Glomerular visceral epithelial cell (primary cell): ENCODE measurements at regions not wholly inside any gene's neighbourhood (a gene's known extent, or its start where the extent isn't known, plus 50 kb on each side); places are given as distances from the start of the nearest gene placed in this dataset.
"Not testable (repeated sequence)": the region's sequence is repeated elsewhere in the genome, so short reads cannot be mapped to it uniquely, and the experiment has no call there.

Experiments used
- DNase-seq: peaks from one replicate; pipeline ENCODE4 v3.0.0-alpha.2; 2016; ENCODE audit errors: extremely low spot score

DNA sequence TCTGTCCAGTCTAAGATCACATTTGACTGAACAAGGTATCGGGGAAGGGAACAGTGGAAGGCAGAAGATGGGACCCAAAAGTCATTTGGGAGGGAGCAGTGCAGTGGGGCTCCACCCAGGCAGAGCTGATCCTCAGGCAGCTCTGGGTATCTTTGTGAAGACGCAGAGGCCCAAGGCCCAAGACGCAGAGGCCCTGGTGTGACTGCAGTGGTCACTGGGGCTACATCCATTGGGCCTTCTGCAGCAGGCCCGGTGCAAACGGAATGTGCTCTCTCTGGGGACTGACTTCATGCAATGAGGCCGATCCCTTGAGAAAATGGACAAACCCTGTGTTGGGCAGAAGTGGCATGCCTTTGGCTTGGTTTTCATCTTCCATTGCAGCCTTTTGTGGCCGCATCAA is 463.4 kb upstream of the ZNF507 start:
- no peak for DNase-seq

DNA sequence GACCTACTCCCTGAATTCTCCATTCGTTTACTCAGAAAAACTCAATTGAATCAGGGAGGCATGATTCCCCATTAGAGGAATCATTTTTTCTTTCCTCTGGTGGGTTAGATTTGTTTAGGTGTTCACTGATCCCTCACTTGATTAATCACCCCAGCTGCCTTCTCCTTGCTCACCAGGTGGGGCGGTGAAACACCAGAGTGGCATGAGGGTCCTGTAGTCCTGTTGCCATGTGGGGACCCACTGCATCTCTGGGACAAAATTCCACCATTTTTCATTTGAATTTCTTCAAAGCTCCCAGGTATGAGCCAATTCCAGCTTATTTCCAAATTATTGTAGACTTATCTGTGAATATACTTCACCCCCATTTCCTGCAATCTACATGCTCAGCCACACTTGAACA is 462.7 kb upstream of the ZNF507 start:
- no peak for DNase-seq

- DNase-seq: no peak
Observed at GRCh38 chr19:31883296-31883990, 462.0 kb upstream of the ZNF507 start.

DNA sequence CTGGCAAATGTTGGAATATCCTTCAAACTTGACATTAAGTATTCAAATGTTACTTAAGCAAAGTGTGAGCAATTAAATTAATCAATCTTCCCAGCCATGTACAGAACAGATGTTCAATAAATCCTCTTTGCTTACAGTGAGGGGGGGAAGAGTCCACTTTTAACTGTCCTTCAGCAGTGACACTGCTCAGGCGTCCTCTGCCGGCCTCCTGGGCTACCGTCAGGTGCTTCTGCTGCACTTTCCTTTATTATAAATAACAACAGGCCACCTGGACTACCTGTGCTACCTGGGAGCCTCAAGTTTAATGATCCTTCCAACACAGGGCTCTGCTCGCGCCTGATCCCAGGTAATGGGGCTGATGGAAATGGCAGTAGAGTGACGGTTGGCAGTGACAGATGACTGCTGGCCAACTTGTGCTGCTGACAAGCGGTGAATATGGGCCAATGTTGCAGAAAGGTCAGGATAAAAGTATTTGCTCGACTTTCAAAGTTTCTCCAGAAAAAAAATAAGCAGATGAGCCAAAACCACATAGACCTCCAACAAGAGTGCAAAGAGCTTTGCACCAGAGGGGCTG is 460.0 kb upstream of the ZNF507 start:
- DNase-seq: no peak

- no peak for DNase-seq
Observed at GRCh38 chr19:31890230-31890629, 455.2 kb upstream of the ZNF507 start.

DNA sequence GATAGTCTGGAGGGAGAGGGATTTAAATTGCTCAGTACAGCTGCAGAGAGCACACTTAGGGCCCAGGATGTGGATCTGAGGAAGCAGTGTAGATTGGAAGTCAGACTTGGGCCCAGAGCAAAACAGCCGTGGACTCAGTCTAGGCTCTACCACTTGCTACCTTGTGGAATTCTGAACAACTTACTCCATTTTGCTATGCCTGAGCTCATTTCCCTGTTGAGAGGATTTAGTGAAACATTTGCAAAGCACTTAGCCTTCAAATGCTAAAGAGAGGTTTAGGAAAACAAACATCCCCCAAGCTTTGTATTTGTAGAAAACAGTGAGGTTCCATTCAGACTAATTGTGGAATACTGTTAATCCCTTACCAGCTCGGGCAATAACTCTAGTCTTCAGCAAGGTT is 453.4 kb upstream of the ZNF507 start:
- DNase-seq: no peak

DNA sequence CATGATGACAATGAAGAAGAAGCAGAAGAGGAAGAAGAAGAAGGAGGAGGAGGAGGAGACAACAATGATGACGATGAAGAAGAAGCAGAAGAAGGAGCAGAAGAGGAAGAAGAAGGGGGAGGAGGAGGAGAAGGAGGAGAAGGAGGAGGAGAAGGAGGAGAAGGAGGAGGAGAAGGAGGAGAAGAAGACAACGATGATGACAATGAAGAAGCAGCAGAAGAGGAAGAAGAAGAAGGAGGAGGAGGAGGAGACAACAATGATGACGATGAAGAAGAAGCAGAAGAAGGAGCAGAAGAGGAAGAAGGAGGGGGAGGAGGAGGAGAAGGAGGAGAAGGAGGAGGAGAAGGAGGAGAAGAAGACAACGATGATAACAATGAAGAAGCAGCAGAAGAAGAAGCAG is 451.9 kb upstream of the ZNF507 start:
- not testable (repeated sequence) for DNase-seq

DNA sequence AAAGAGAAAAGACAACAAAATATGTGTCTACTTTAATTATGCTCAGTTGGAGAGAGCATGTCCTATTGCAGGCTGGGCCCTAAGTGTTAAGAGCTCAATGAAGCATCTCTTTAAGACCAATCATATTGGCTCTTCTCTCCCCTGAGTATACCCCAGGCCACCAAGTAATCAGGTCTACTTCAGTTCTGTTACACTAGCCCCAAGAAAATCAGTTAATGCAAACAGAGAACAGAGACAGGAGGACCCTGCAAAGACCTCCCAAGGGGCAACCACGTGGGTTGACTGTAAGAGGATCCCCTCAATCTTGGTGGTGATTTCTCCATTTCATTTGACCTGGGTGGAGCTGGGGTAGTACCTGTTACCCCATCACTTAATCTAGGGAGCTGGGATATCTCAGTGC is 451.0 kb upstream of the ZNF507 start:
- DNase-seq: no peak

DNA sequence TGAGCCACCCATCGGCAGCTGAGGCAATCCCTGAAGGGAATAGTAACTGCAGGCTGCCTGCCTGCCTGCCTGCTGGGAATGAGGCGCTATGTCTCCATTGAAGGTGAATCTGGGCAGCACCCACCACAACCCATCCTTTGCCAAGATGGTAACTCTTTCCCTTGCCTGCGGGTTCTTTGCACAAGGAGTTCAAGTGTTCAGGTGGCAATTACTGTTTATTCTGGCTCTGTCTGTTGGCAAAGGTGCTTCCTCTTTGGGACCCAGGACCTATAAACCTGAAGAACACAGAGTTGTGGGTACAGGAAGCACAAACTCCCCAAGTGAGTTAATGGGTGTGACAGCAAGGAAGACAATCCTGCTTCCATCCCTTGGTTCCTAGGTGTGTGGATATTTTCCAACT is 448.1 kb upstream of the ZNF507 start:
- no peak for DNase-seq

DNA sequence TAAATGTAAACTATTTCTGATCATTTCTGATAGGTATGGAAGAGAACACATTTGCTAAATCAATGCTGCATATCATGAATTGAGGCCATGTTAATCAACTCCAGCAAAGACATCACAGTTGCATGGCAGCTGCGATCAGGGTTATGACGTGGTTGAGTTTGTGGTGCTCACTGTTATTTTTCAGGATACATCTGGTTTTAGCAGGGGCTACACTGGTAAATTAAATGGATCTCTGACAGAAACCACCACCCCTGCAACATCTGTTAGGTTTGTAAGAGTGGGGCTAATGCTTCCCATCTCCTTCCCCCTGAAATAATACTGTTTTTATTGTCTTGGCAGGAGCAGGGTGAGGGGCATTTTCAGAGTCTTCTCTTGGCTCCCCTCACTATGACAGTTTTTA is 444.4 kb upstream of the ZNF507 start:
- DNase-seq: no peak

DNA sequence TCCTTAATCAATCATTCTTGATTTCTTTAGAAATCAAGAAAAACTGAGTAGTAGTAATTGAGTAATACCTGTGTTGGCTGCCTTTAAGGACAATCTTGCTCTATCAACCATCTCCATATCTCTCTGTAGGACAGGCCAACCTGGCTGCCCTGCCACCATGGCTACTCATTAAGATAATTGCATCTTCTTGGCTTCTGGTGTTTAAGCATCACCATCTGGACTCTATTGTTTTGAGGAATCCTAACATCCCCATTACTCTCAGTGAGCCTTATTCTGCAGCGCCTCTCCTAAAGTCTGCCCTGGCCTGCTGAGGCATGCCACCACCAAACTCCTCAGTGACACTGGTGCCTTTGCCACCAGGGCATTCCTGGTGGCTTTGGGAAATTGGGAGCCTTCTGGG is 442.6 kb upstream of the ZNF507 start:
- DNase-seq: no peak

DNA sequence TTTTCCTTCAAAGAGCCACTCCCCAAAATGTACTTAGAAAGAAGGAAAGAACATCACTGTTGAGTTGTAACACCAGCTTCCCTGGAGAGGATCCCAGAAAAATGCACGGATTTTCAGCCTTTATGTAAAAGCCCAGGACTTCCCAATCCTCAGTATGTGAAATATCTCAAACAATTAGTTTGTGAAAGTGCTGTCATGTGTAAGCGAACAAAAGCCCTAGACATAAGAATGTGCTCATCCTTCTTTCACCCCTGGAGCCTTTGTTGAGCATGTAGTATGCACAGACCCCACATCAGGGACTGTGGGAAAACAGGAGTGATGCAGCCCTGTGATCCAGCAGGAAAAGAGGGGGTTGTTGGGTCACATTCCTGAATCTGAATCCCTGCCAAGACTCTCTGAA is 441.4 kb upstream of the ZNF507 start:
- no peak for DNase-seq

GRCh38 chr19:31906111-31906871 is 439.1 kb upstream of the ZNF507 start:
- no peak for DNase-seq

- no peak for DNase-seq
Observed at GRCh38 chr19:31907661-31908060, 437.7 kb upstream of the ZNF507 start.

GRCh38 chr19:31908080-31908479 is 437.3 kb upstream of the ZNF507 start:
- no peak for DNase-seq

- DNase-seq: no peak
Observed at GRCh38 chr19:31908496-31909225, 436.7 kb upstream of the ZNF507 start.

DNA sequence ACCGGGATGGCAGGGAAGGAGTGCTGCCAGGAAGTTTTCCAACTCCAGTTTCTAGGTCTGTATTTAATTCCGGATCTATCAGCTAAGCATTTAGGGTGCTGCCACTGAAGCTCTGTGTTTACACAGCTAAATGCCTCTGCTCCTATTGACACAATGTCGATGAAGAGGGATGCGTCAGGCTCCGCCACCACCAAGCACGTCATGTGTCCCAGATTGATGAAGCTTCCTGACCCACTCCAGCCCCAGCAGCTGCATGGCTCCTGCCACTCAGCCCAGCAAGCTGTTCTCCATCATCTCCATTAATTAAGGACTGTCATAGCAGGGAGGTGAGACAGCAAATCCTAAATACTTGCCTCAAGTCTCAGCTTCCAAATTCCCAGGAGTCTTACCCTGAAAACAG is 435.2 kb upstream of the ZNF507 start:
- no peak for DNase-seq

GRCh38 chr19:31911577-31911976 is 433.8 kb upstream of the ZNF507 start:
- no peak for DNase-seq

DNA sequence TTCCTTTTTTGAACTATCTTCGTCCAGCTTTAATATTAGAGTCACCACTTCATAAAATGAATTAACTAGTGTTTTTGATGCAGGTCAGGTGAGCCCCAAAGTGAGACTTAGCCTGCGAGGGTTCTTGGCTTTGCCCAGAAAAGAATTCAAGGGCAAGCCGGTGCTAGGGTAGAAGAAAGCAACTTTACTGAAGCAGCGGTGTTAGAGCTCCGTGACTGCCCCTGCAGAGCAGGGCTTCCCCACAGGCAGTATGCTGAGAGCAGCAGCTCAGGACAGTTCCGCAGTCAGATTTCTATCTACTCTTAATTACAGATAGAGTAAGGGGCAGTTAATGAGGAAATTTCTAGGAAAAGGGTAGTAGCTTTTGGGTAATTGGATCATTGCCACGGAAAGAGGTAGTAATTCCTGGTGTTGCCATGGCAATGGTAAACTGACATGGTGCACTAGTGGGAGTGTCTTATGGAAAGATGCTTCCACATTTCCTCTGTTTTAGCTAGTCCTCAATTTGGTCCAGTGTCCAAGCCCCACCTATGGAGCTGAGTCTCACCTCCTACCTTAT is 432.2 kb upstream of the ZNF507 start:
- DNase-seq: no peak

GRCh38 chr19:31930401-31930800 is 415.0 kb upstream of the ZNF507 start:
- no peak for DNase-seq

DNA sequence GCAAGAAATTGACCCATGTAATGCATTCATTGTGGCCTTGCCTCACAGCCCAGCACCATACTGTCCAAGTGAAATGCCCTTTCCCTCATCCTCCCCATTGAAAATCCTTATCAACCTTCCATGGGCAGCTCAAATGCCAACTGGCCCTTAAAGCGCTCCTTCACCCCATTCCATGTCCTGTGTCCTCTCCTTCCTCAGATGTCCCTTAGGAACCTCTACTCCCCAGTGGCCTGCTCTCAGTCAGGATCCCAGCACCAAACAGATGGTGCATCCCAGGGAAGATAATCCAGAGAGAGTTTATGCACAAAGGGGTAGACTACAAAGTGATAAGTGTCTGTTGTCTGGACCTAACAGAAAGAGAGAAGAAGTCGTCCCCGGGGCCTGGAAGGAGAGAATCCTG is 407.4 kb upstream of the ZNF507 start:
- no peak for DNase-seq

DNA sequence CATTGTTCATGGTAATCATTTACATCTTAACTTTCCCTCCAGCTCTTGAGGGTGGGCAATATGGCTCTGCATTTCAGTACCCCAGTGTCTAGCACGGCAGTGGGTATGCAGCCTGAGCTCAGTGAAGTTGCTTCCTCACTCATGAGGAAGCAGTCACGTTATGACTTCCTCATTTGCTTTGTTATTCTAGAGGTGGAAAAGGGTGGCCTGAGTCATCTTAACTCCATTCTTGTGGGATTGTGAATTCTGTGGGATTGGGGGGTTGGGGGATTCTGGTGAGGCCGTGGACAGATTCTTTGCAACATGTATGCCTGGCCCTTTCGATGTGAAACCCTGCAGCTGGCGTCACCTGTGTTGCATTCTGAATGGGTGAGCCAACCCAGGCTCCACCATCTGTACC is 406.7 kb upstream of the ZNF507 start:
- no peak for DNase-seq
